ENCODE measurements at regions not wholly inside any gene's neighbourhood (a gene's known extent, or its start where the extent isn't known, plus 50 kb on each side); places are given as distances from the start of the nearest gene placed in this dataset.

- H3K4me3 ChIP-seq (ENCODE audit: low read length) = no peak overlapping the region
- no peak for DNase-seq (ENCODE audit: low read depth)
- TF ChIP-seq, protein P1, sequence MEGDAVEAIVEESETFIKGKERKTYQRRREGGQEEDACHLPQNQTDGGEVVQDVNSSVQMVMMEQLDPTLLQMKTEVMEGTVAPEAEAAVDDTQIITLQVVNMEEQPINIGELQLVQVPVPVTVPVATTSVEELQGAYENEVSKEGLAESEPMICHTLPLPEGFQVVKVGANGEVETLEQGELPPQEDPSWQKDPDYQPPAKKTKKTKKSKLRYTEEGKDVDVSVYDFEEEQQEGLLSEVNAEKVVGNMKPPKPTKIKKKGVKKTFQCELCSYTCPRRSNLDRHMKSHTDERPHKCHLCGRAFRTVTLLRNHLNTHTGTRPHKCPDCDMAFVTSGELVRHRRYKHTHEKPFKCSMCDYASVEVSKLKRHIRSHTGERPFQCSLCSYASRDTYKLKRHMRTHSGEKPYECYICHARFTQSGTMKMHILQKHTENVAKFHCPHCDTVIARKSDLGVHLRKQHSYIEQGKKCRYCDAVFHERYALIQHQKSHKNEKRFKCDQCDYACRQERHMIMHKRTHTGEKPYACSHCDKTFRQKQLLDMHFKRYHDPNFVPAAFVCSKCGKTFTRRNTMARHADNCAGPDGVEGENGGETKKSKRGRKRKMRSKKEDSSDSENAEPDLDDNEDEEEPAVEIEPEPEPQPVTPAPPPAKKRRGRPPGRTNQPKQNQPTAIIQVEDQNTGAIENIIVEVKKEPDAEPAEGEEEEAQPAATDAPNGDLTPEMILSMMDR (conservative IDR thresholded peaks at IDR 0.05; ENCODE audit: low read length) = no peak
Measured at GRCh38 chr1:223478606-223479005, 85.4 kb downstream of the CCDC185 start.

DNA sequence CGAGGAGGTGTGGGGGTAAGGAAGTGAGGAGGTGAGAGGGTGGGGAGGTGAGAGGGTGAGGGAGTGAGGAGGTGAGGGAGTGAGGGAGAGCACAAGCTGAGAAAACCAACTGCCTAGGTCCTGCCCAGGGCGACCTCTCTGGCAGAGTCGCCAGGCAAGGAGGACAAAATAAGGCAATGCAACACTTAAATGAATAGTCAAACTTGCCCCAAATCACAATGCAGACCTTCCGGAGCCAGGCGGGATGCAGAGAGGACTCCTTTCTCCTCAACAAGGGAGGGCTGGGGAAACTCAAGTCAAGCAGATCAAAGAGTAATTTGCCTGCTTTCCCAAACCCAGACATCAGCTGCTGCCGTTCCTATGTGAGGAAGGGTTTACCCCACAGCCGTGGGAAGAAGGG, 86.0 kb downstream of the CCDC185 start:
- TF ChIP-seq, protein P1 (conservative IDR thresholded peaks at IDR 0.05; ENCODE audit: low read length) = no peak
- H3K4me3 ChIP-seq (ENCODE audit: low read length) = no peak overlapping the region
- no peak for DNase-seq (ENCODE audit: low read depth)

DNA sequence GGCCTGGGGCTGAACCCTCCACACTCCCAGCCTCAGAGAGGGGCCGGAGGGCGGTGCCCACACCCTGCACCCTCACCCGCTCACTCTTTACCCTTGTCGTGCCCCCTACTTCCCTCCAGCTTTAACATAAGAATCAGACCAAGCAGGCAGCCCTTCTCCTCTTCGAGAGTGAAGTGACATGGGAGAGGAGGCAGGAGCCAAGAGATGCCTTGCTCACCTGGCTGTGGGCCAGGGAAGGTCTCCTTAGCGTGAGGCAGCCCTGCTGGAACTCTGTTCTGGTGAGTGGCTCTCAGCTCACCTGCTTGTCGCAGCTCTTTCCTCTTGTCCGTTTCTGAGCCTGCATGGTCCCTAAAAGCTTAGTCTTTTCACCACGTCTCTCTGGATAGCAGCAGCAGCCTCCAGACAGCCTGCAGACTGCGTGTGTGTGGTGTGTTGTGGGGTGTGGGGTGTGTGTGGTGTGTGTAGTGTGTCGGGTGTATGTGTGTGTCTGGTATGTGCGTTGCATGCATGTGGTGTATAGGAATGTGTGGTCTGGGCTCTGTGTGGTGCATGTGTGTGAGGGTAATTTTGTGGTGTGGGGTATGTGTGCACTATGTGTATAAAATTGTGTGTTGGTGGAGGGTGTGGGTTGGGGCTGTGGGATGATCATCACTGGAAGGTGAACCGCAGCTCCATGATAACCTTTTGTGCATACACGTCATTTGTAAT, 86.7 kb downstream of the CCDC185 start:
- DNase-seq (ENCODE audit: low read depth) = peak; percentile 4
- TF ChIP-seq, protein P1 (conservative IDR thresholded peaks at IDR 0.05; ENCODE audit: low read length) = no peak
- H3K4me3 ChIP-seq (ENCODE audit: low read length) = no peak overlapping the region

- no peak for DNase-seq (ENCODE audit: low read depth)
- H3K4me3 ChIP-seq (ENCODE audit: low read length) = no peak overlapping the region
- TF ChIP-seq, protein P1 (conservative IDR thresholded peaks at IDR 0.05; ENCODE audit: low read length) = no peak
Measured at GRCh38 chr1:223482132-223482531, 88.9 kb downstream of the CCDC185 start.

DNA sequence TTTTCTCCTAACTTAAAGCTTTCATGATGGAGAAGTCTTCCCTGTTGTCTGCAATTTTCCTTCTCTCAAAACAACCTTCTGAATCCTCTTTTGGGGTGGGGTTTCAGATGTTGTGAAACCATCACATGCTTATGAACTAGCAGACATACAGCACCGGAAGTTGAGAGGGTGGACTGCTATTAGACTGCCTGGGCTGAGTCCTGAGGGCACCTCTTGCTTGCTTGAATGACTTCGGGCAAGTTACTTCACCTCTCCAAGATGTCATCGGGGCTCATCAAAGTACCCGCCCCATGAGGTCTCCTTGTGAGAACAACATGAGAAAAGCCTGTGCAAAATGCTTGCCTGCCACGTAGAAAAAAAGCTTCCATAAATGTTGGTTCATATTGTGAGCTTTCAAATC, 89.6 kb downstream of the CCDC185 start:
- no peak overlapping the region for H3K4me3 ChIP-seq (ENCODE audit: low read length)
- no peak for DNase-seq (ENCODE audit: low read depth)
- TF ChIP-seq, protein P1 (conservative IDR thresholded peaks at IDR 0.05; ENCODE audit: low read length) = no peak

DNA sequence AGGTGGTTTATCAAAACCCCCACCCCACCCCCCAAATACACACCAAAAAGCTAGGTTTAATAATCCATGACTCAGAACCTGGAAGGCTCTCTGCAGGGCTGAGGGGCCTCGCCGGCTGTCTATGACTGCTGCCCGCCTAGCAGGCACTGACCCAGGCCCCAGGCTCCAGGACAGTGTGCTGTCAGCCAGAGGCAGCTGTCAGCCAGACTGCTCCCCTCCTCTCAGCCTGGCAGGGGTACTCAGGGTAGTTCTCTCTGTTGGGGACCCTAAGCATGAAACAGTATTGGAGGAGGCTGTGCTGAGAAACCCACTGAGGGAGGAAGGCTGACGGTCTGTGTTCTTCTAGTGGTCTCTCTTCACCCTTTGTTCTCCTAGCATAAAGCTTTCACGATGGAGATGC, 90.3 kb downstream of the CCDC185 start:
- no peak for DNase-seq (ENCODE audit: low read depth)
- TF ChIP-seq, protein P1 (conservative IDR thresholded peaks at IDR 0.05; ENCODE audit: low read length) = no peak
- no peak overlapping the region for H3K4me3 ChIP-seq (ENCODE audit: low read length)

GRCh38 chr1:223486366-223486765, 93.2 kb downstream of the CCDC185 start:
- DNase-seq (ENCODE audit: low read depth) = no peak
- TF ChIP-seq, protein P1 (conservative IDR thresholded peaks at IDR 0.05; ENCODE audit: low read length) = no peak
- no peak overlapping the region for H3K4me3 ChIP-seq (ENCODE audit: low read length)
